ENCODE measurements at regions not wholly inside any gene's neighbourhood (a gene's known extent, or its start where the extent isn't known, plus 50 kb on each side); places are given as distances from the start of the nearest gene placed in this dataset.
A peak's percentile ranks its signal among the peaks of the same experiment; 100 is the strongest.

DNA sequence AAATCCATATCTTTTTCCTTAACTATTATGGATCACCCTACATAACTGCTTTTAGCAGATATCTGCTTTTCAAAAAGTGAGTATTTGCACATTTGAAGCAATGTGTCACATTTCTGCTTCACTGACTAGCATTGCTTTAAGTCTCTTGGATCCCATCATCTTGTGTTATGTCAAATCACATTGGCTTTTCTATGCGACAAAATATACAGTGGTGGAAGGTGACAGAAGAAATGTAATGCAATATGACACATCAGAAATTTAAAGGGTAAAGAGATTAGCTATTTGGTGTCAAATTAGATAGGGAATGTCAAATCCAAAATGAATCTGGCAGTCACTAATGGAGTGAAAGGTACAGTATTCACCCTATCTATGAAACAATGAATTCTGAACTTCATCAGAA, 1282.1 kb upstream of the PCDH20 start:
- Histone ChIP-seq H3K36me3 (ENCODE audit: low read length) (no peaks in the 10 kb centered on the region), H3K27ac (ENCODE audit: low read depth, low read length) (no peak overlapping the region), H3K9me3 (ENCODE audit: insufficient read depth, low read length) (peaks cover 10% of the 10 kb centered on the region; the same call in 1 of the 2 replicates), H2AFZ (ENCODE audit: low read depth, low read length, severe bottlenecking) (peak overlapping the region; percentile 41), H3K4me3 (ENCODE audit: insufficient read depth, low read length, poor library complexity, severe bottlenecking) (no peak overlapping the region), H3K9me2 (replicated peaks; ENCODE audit: insufficient read depth, low read length) (no peaks in the 10 kb centered on the region), H3K27me3 (ENCODE audit: low read length) (no peaks in the 10 kb centered on the region), H3K79me2 (ENCODE audit: insufficient read depth, low read length) (no peaks in the 10 kb centered on the region), H3F3A (ENCODE audit: insufficient read depth) (no peaks in the 10 kb centered on the region), H4K20me1 (ENCODE audit: low read depth, low read length) (no peaks in the 10 kb centered on the region), H3K4me2 (ENCODE audit: low read depth, low read length, poor library complexity, severe bottlenecking) (no peak overlapping the region), H3K9ac (ENCODE audit: low read length) (no peak overlapping the region)
- TF ChIP-seq CTCF (IDR thresholded peaks at IDR 0.05; ENCODE audit: insufficient read depth, low read length, poor library complexity, severe bottlenecking), result no peak
- TF ChIP-seq EZH2phosphoT487 (conservative IDR thresholded peaks at IDR 0.05; ENCODE audit: low read length), result no peak

- Histone ChIP-seq H3F3A (ENCODE audit: insufficient read depth) (no peaks in the 10 kb centered on the region), H3K9me2 (replicated peaks; ENCODE audit: insufficient read depth, low read length) (no peaks in the 10 kb centered on the region), H3K9me3 (ENCODE audit: insufficient read depth, low read length) (peaks cover 10% of the 10 kb centered on the region; the same call in 1 of the 2 replicates), H2AFZ (ENCODE audit: low read depth, low read length, severe bottlenecking) (no peak overlapping the region), H3K4me2 (ENCODE audit: low read depth, low read length, poor library complexity, severe bottlenecking) (no peak overlapping the region), H3K27ac (ENCODE audit: low read depth, low read length) (no peak overlapping the region), H3K9ac (ENCODE audit: low read length) (no peak overlapping the region), H4K20me1 (ENCODE audit: low read depth, low read length) (no peaks in the 10 kb centered on the region), H3K79me2 (ENCODE audit: insufficient read depth, low read length) (no peaks in the 10 kb centered on the region), H3K27me3 (ENCODE audit: low read length) (no peaks in the 10 kb centered on the region), H3K4me3 (ENCODE audit: insufficient read depth, low read length, poor library complexity, severe bottlenecking) (no peak overlapping the region), H3K36me3 (ENCODE audit: low read length) (no peaks in the 10 kb centered on the region)
- no peak for TF ChIP-seq EZH2phosphoT487 (conservative IDR thresholded peaks at IDR 0.05; ENCODE audit: low read length)
- TF ChIP-seq CTCF (IDR thresholded peaks at IDR 0.05; ENCODE audit: insufficient read depth, low read length, poor library complexity, severe bottlenecking), result no peak
These were observed 1280.8 kb upstream of the PCDH20 start for GRCh38 chr13:62696490-62696889.

GRCh38 chr13:62687732-62688131, 1272.1 kb upstream of the PCDH20 start:
- H3K9me2 ChIP-seq (replicated peaks; ENCODE audit: insufficient read depth, low read length), result no peaks in the 10 kb centered on the region
- no peaks in the 10 kb centered on the region for H3K27me3 ChIP-seq (ENCODE audit: low read length)
- H3K27ac ChIP-seq (ENCODE audit: low read depth, low read length), result no peak overlapping the region
- H3K9ac ChIP-seq (ENCODE audit: low read length), result no peak overlapping the region
- H3K4me3 ChIP-seq (ENCODE audit: insufficient read depth, low read length, poor library complexity, severe bottlenecking), result no peak overlapping the region
- TF ChIP-seq EZH2phosphoT487 (conservative IDR thresholded peaks at IDR 0.05; ENCODE audit: low read length) (no peak), CTCF (IDR thresholded peaks at IDR 0.05; ENCODE audit: insufficient read depth, low read length, poor library complexity, severe bottlenecking) (no peak)
- H3K79me2 ChIP-seq (ENCODE audit: insufficient read depth, low read length), result no peaks in the 10 kb centered on the region
- no peaks in the 10 kb centered on the region; the same call in 1 of the 2 replicates for H3F3A ChIP-seq (ENCODE audit: insufficient read depth)
- H2AFZ ChIP-seq (ENCODE audit: low read depth, low read length, severe bottlenecking), result no peak overlapping the region
- H3K4me2 ChIP-seq (ENCODE audit: low read depth, low read length, poor library complexity, severe bottlenecking), result no peak overlapping the region
- H3K36me3 ChIP-seq (ENCODE audit: low read length), result no peaks in the 10 kb centered on the region
- H4K20me1 ChIP-seq (ENCODE audit: low read depth, low read length), result no peaks in the 10 kb centered on the region
- H3K9me3 ChIP-seq (ENCODE audit: insufficient read depth, low read length), result no peaks in the 10 kb centered on the region

Data from SU-DHL-6 (cell line).